Transverse colon (tissue), 4 donors: ENCODE measurements at regions not wholly inside any gene's neighbourhood (a gene's known extent, or its start where the extent isn't known, plus 50 kb on each side); places are given as distances from the start of the nearest gene placed in this dataset.

Experiments used
- DNase-seq: peaks from one replicate; pipeline ENCODE4 v3.0.0-alpha.2; 2019
- H3K27ac ChIP-seq, 4 donors: fragments of 200-600 bp; sonication (generic); 2 replicates each; pipeline ENCODE4 v1.5.1; 2016 to 2018; ENCODE audit warnings: inconsistent platforms in 4 of 4
- H3K27me3 ChIP-seq: fragments of 200-600 bp; sonication (generic); 2 replicates; pipeline ENCODE4 v1.5.1; 2017; ENCODE audit warnings: inconsistent platforms
- H3K36me3 ChIP-seq, 4 donors: fragments of 200-600 bp; sonication (generic); 2 replicates each; pipeline ENCODE4 v1.5.1; 2017 to 2019; ENCODE audit warnings: inconsistent platforms in 4 of 4
- H3K4me1 ChIP-seq, 4 donors: fragments of 200-600 bp; sonication (generic); 2 replicates each; pipeline ENCODE4 v1.5.1; 2017 to 2020; ENCODE audit warnings: inconsistent platforms in 4 of 4
- H3K4me3 ChIP-seq, 4 donors: fragments of 200-600 bp; sonication (generic); 1 replicate in 1 of 4; 2 replicates in 3 of 4; pipeline versions ENCODE4 v1.5.1 to v1.6.1; 2017 to 2019; ENCODE audit warnings: inconsistent platforms in 4 of 4
- H3K9me3 ChIP-seq, 2 donors: fragments of 200-600 bp; sonication (generic); 2 replicates each; pipeline ENCODE4 v1.5.1; 2017 to 2019; ENCODE audit warnings: inconsistent platforms in 2 of 2
- CTCF ChIP-seq, 5 experiments: fragments of 200-600 bp in 3 of 5; fragments of 450-650 bp in 2 of 5; sonication (generic) in 3 of 5; IDR thresholded peaks; 1 replicate in 2 of 5; 2 replicates in 3 of 5; pipeline ENCODE4 v1.5.1; 2016 to 2017; ENCODE audit warnings: antibody characterized with exemption in 5 of 5, inconsistent platforms in 3 of 5, mild to moderate bottlenecking in 2 of 5, moderate library complexity in 1 of 5
- EP300 ChIP-seq: sonication (generic); formaldehyde crosslinking; IDR thresholded peaks from one replicate; pipeline ENCODE4 v1.6.1; 2017; ENCODE audit warnings: antibody characterized with exemption, low read depth
- POLR2A ChIP-seq: fragments of 450-650 bp; IDR thresholded peaks from one replicate; pipeline ENCODE4 v1.6.1; 2016; ENCODE audit warnings: antibody characterized with exemption, mild to moderate bottlenecking, moderate library complexity
- POLR2AphosphoS5 ChIP-seq, 3 donors: sonication (generic); formaldehyde crosslinking; IDR thresholded peaks; one replicate each; pipeline ENCODE4 v1.6.1; 2016; ENCODE audit warnings: antibody characterized with exemption in 3 of 3
- WGBS, 2 donors: methylation state at CpG; one replicate each; pipeline ENCODE4 v1.1.5; 2018; ENCODE audit warnings: low coverage in 1 of 2; 5-methylcytosine and 5-hydroxymethylcytosine counted together
- in situ Hi-C, 4 donors: fragments of 200-750 bp; cut with MboI; loops; one replicate each; pipeline versions ENCODE4 v1.15.0 to v1.15.1; 2017; ENCODE audit warnings: low sequenced_read_pairs in 3 of 4, low pct_ligation_motif_present in 1 of 4, low pct_unique_long_range_greater_than_20kb in 1 of 4
- intact Hi-C: fragments of 100-400 bp; cut with DNase I; formaldehyde crosslinking; loops from one replicate; pipeline ENCODE4 v1.15.1; 2023; ENCODE audit warnings: low total_unique reads

GRCh38 chr7:109951565-109951928 lies 1139.4 kb upstream of the LRRN3 start:
- Histone ChIP-seq H3K27me3 (no peaks in the 10 kb centered on the region), H3K4me1 (no peaks in the 10 kb centered on the region), H3K4me3 (no peak overlapping the region), H3K36me3 (no peaks in the 10 kb centered on the region), H3K27ac (no peak overlapping the region), H3K9me3 (no peaks in the 10 kb centered on the region)
- in situ Hi-C loops (no loop called here), intact Hi-C loops (no loop called here)
- WGBS, 2 donors: 70 to 73% methylated on average over 3 to 4 of the region's 4 CpGs
- DNase-seq: no peak
- no peak for TF ChIP-seq CTCF (IDR thresholded peaks at IDR 0.05)
- TF ChIP-seq POLR2A: no peak
- TF ChIP-seq EP300: no peak
- TF ChIP-seq POLR2AphosphoS5 (IDR thresholded peaks at IDR 0.05): no peak

GRCh38 chr7:109955986-109956385 lies 1134.9 kb upstream of the LRRN3 start:
- in situ Hi-C loops: no loop called here
- intact Hi-C loops: no loop called here
- no peak overlapping the region for H3K4me3 ChIP-seq
- no peaks in the 10 kb centered on the region for H3K36me3 ChIP-seq
- TF ChIP-seq CTCF (IDR thresholded peaks at IDR 0.05): no peak
- no peak for TF ChIP-seq POLR2AphosphoS5 (IDR thresholded peaks at IDR 0.05)
- TF ChIP-seq EP300: no peak
- no peak for TF ChIP-seq POLR2A
- no peaks in the 10 kb centered on the region for H3K4me1 ChIP-seq
- H3K9me3 ChIP-seq: no peaks in the 10 kb centered on the region
- H3K27ac ChIP-seq: no peak overlapping the region
- no peaks in the 10 kb centered on the region for H3K27me3 ChIP-seq
- DNase-seq: no peak

- intact Hi-C loops (no loop called here), in situ Hi-C loops (no loop called here)
- Histone ChIP-seq H3K27ac (no peak overlapping the region), H3K27me3 (no peaks in the 10 kb centered on the region), H3K4me3 (no peak overlapping the region), H3K9me3 (no peaks in the 10 kb centered on the region), H3K4me1 (no peaks in the 10 kb centered on the region), H3K36me3 (no peaks in the 10 kb centered on the region)
- no peak for DNase-seq
- TF ChIP-seq EP300 (no peak), POLR2A (no peak), POLR2AphosphoS5 (IDR thresholded peaks at IDR 0.05) (no peak), CTCF (IDR thresholded peaks at IDR 0.05) (no peak)
Observed at GRCh38 chr7:109956916-109957315, 1134.0 kb upstream of the LRRN3 start.

GRCh38 chr7:109963741-109964140 lies 1127.2 kb upstream of the LRRN3 start:
- no peaks in the 10 kb centered on the region for H3K4me1 ChIP-seq
- no peak for DNase-seq
- no peak overlapping the region for H3K4me3 ChIP-seq
- no peaks in the 10 kb centered on the region for H3K27me3 ChIP-seq
- WGBS, 2 donors: 83 to 91% methylated on average over 3 of the region's 3 CpGs
- no peaks in the 10 kb centered on the region for H3K36me3 ChIP-seq
- intact Hi-C loops (loop anchor here (5.0 kb wide), 1 partner anchor 1746 kb away; no protein-coding TSS in a partner anchor), in situ Hi-C loops (no loop called here)
- no peaks in the 10 kb centered on the region for H3K9me3 ChIP-seq
- no peak overlapping the region for H3K27ac ChIP-seq
- TF ChIP-seq POLR2A (no peak), POLR2AphosphoS5 (IDR thresholded peaks at IDR 0.05) (no peak), CTCF (IDR thresholded peaks at IDR 0.05) (no peak), EP300 (no peak)
